Dedifferentiated amniotic fluid mesenchymal stem cell (primary cell): ENCODE measurements at regions not wholly inside any gene's neighbourhood (a gene's known extent, or its start where the extent isn't known, plus 50 kb on each side); places are given as distances from the start of the nearest gene placed in this dataset.
"Not testable (repeated sequence)": the region's sequence is repeated elsewhere in the genome, so short reads cannot be mapped to it uniquely, and the experiment has no call there.

Experiments
- DNase-seq: peaks from one replicate; pipeline ENCODE4 v3.0.0-alpha.2; 2016; ENCODE audit errors: extremely low spot score

DNA sequence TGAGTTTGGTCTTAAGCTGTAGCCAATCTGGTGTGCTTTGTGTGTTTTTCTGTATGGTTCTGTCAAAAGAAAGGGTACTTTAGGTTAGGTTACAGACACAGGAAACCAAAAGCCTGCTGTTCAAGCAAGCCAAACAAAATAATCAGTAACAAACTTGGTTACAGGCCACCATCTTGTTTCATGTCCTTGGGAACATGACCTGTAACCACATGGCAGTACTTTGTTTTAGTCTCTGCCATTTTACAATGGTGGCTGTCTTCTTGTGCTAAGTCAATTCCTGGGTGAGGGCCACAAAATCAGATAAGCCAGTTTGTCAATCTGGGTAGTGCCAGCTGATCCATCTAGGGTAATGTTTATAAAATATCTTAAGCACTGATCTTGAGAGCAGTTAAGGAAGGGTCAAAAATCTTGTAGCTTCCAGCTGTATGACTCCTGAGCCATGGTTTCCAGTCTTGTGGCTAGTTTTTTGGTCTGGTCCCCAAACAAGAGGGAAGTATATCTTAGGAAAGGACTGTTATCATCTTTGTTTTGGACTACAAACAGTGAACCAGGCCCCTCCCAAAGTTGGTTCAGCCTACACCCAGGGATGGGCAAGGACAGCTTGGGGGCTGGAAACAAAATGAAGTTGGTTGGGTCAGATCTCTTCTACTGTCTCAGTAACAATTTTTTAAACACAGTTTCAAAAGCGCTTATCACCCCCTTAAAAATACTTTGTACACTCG lies 90.0 kb downstream of the IGLL5 start:
- no peak for DNase-seq

DNA sequence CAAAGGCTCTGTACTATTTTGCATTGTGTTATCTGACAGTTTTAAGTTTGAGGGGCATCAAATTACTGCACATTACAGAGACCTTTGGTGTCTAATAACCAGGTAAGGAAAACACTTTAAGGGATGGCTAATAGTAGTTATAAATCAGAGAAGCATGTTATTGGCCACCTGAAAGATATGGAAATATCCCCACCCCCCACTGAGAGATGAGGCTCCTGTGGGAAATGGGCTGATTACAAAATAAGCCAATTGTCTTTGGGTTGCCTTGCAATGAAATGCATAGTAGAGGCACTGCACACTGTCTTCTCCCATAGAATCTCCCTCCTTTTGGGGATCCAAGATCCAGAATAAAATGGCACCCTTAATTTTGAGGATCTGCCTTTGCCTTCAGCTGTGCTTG lies 91.0 kb downstream of the IGLL5 start:
- no peak for DNase-seq

DNA sequence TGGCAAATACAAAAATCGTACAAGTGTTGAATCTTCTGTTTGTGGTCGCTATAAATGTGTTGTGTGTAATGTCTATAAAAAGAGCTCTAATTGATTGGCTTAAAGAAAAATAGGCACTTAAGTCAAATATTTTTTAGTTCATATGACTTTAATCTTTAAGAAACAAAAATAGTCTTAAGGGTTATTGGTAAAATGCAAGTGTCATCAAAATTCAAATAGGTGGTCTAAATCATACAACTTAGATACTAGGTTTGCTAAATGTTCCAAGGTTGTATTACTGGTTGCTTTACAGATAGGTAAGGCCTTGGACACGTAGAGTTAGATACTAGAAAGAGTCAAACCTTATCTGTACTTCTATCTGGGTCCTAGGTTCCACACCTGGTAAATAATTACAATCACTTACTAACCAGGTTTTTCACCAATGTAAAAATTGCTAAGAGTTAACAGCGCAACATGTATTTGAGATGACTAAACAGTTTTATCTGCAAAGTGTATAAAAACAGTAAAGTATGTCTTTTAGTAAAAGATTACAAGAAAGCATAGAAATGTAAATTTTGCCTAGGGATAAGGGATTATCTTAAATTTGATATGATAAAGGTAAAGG lies 91.1 kb upstream of the GNAZ start:
- no peak for DNase-seq

DNA sequence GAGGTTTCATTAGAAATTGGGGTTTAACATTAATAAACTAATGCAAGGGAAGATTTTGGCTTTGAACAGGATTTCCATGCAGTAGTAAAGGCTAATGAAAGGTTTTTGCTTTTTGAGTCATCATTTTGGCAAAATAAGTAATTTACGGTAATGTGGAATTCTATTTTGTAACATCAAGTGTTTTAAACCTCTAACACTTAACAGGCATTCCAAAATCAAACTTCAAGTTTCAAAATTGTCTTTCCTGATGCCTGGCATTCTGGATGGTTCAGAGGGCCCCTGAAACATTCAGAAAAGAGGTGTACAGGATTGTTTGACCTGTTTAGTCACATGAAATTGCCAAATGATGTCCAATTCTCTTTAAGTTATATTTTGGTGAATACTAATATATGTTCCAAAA lies 90.4 kb upstream of the GNAZ start:
- DNase-seq: no peak

- DNase-seq: no peak
Observed at GRCh38 chr22:22981670-22982571, 88.4 kb upstream of the GNAZ start.

GRCh38 chr22:22982616-22983015 lies 87.7 kb upstream of the GNAZ start:
- DNase-seq: no peak

- DNase-seq: no peak
Observed at GRCh38 chr22:22983123-22983522, 87.2 kb upstream of the GNAZ start.

- DNase-seq: no peak
Observed at GRCh38 chr22:22983816-22984215, 86.5 kb upstream of the GNAZ start.

- no peak for DNase-seq
Observed at GRCh38 chr22:22984967-22985366, 85.4 kb upstream of the GNAZ start.

DNA sequence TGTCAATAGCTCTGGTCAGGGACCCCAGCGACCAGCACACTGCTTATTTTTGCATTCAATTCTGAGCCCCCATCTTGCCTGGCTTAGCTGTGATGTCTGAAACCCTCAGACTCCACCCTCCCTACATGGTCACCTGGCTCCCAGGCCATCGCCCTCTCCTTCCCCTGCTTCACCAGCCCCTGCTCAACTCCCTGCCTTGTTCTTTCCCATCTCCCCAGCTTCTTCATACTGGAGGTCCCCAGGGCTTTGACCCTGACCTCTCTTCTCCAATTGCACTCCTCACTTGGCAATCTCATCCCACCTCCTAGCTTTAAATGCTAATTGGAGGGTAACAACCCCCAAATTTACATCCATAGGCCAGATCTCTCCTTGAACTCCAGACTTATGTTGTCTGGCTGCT lies 84.3 kb upstream of the GNAZ start:
- DNase-seq: no peak

DNA sequence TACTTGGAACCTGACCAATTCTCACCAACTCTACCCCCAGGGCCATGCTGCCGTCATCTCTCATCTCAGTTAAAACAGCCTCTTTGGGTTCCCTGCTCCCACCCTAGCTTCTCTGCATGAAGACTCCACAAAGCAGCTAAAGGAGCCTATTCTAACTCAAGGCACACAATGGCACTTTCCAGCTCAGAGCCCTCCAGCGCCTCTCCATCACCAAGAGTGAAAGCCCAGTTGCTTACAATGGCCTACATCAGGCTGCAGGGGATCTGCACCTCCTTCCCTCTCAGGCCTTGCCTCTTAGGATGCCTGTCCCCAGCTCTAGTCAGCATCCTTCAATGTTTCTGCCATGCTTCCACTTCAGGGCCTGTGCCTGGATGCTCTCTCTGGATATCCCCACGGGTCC lies 83.7 kb upstream of the GNAZ start:
- no peak for DNase-seq

- DNase-seq: no peak
Observed at GRCh38 chr22:22988150-22988549, 82.2 kb upstream of the GNAZ start.

DNA sequence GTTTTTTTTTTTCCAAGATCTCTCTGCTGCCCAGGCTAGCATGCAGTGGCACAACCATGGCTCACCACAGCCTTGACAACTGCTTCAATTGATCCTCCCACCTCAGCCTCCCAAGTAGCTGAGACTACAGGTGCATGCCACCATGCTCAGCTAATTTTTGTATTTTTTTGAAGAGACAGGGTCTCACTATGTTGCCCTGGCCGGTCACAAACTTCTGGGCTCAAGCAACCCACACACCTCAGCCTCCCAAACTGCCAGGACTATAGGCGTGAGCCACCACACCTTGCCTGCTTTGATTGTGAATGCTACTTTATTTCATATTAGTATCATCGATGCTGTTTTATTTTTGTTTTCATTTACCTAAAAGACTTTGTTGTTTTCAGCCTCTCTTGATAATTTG lies 81.5 kb upstream of the GNAZ start:
- no peak for DNase-seq

DNA sequence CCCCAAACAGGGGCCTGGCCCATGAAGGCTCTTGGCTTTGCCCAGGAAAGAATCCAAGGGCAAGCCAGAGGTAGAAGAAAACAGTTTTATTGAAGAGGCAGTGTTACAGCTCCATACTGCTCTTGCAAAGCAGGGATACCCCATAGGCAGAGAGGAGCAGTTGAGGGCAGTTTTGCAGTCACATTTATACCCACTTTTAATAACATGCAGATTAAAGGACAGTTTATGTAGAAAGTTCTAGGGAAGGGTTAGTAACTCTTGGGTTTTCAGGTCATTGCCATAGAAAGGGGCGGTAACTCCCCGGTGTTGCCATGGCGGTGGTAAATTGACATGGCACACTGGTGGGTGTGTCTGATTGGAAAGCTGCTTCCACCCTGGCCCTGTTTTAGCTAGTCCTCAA lies 80.5 kb upstream of the GNAZ start:
- no peak for DNase-seq

DNA sequence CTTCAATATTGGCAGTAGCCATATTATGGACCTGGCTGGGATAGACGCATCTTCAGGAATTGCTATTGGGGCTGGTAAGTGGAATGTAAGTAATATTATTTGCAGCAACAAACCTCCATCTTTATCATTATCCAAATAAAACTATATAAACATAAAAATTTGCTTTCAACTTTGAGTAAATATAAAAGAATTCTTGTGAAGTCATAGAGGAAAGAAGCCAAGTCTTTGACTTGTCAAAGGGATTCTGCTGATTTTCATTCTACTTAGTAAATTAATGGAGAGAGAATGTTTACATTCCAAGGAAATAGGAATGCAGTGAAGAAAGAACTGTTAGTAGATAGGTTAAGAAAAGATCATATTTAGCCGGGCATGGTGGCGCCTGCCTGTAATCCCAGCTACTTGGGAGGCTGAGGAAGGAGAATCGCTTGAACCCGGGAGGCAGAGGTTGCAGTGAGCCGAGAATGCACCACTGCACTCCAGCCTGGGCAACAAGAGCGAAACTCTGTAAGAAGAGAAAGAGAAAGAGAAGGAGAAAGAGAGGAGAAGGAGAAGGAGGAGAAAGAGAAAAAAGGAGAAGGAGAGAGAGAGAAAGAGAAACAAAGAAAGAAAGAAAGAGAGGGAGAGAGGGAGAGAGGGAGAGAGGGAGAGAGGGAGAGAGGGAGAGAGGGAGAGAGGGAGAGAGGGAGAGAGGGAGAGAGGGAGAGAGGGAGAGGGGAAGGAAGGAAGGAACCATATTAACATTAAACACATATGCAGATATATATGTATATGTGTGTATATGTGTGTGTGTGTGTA lies 79.4 kb upstream of the GNAZ start:
- DNase-seq: not testable (repeated sequence)

- DNase-seq: no peak
Observed at GRCh38 chr22:22992474-22992873, 77.8 kb upstream of the GNAZ start.

DNA sequence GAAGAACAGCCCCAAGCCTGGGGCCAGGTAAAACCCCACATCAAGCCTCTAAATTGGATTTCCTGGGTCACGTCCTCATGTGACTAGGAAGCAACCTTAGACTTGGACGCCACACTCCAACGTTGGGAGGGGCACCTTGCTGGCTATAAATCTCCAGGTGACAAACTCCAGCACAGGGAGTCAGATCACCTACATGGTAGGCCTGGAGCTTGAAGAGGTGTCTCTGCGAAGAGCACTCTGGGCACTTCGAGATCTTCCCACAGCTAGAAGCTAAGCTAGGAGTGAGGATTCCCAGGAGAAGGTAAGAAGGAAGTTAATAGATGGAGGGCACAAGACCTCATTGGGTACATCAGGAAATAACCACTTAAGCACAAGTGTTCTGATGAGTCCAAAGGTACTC lies 77.1 kb upstream of the GNAZ start:
- DNase-seq: no peak

DNA sequence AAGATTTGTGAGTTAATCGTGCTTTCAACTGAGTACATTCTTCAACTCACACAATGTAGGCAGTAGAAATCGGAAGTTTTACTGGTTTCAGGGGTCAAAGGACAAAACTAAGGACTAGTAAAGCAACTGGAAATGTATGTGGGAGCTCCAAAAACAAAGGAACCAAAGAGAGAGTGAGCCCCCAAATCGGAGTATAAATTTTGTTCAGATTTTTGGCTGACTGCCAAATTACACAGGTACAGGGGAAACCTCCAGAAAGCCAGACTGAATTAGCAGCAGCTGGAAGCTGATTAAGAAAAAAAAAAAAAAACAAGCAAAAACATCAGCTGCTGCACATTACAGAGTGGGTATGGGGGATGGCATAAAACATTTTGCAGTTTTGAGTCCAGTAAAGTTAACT lies 75.2 kb upstream of the GNAZ start:
- DNase-seq: no peak

DNA sequence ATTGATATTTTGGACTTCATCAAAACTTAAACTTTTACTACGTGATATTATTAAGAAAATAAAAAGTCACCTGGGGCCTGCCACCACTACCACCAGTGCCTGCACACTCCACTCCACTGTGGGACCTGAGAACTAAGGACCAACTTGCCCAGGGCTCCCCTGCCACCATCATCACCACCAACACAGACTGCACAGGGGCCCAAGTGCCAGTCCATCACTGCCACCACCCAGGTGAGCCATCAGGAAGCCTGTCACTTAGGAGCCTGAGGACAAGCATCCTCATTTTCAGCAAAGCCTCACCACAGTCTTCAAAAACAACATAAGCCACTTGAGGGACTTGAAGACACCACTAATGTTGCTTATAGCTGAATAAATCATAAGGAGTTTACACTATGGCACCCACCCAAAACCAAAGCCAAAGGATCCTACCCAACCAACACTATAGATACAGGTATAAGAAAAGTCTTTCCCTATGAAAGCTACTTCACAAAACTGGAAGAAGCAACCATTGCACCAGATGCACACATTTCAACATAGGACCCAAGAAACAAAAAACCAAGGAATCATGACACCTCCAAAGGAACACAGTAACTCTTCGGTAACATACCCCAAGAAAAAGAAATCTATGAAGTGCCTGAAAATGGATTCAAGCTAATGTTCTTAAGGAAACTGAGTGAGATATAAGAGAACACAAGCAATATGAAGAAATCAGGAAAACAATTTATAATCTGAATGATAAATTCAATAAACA lies 73.6 kb upstream of the GNAZ start:
- no peak for DNase-seq

DNA sequence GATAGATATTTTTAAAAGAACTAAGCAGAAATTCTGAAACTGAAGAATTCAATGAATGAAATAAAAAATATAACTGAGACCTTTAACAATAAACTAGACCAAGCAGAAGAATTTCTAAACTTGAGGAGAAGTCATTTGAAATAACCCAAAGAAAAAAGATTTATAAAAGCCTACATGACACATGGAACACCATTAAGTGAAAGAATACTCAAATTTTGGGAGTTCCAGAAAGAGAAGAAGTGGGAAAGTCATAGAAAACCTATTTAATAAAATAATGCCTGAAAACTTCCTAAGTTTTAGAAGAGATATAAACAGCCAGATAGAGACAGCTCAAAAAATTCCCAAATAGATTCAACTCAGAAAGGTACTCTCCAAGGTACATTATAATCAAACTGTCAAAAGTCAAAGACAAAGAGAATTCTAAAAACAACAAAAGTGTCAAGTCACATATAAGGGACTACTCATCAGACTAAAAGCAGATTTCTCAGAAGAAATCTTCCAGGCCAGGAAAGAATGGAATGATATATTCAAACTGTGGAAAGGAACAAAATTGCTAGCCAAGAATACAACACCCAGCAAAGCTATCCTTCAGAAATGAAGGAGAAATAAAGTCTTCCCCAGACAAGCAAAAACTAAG lies 72.9 kb upstream of the GNAZ start:
- no peak for DNase-seq

DNA sequence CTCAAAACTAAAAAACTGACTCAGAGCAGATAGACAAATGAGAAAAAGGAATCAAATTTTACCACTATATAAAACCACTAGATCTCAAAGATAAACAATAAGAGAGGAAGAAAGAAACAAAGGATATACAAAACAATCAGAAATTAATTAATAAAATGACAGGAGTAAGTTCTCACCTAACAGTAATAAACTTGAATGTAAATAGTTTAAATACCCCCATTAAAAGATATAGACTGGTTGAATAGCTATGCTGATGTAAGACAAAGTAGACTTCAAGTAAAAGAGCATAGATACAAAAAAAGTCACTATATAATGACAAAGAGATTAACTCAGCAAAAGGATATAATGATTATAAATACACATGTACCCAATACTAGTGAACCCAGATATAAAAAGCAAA lies 72.3 kb upstream of the GNAZ start:
- DNase-seq: no peak
